Liver (tissue), 8 donors: ENCODE measurements at regions not wholly inside any gene's neighbourhood (a gene's known extent, or its start where the extent isn't known, plus 50 kb on each side); places are given as distances from the start of the nearest gene placed in this dataset.

ENCODE experiments used
- DNase-seq: peaks from one replicate; pipeline ENCODE4 v3.0.0-alpha.2; 2017; ENCODE audit warnings: low spot score
- H3K27ac ChIP-seq, 2 donors: one replicate each; pipeline ENCODE4 v1.7.0; 2013; ENCODE audit warnings: inconsistent platforms in 2 of 2, low read length in 2 of 2, control low read depth in 1 of 2, low read depth in 1 of 2, mild to moderate bottlenecking in 1 of 2
- H3K27me3 ChIP-seq, 4 donors: one replicate each; pipeline versions ENCODE4 v1.6.1 to v1.7.0; 2013; ENCODE audit warnings: low read length in 3 of 4, inconsistent platforms in 1 of 4, mild to moderate bottlenecking in 1 of 4, moderate library complexity in 1 of 4; ENCODE audit not compliant: control insufficient read depth in 4 of 4, insufficient read depth in 4 of 4
- H3K36me3 ChIP-seq, 4 donors: one replicate each; pipeline versions ENCODE4 v1.6.1 to v1.7.0; 2013; ENCODE audit warnings: low read length in 3 of 4, mild to moderate bottlenecking in 3 of 4, low read depth in 1 of 4, moderate library complexity in 1 of 4; ENCODE audit not compliant: control insufficient read depth in 4 of 4, insufficient read depth in 3 of 4
- H3K4me1 ChIP-seq, 4 donors: one replicate each; pipeline versions ENCODE4 v1.6.1 to v1.7.0; 2013; ENCODE audit warnings: low read length in 3 of 4, mild to moderate bottlenecking in 3 of 4, moderate library complexity in 1 of 4; ENCODE audit not compliant: control insufficient read depth in 4 of 4, insufficient read depth in 4 of 4
- H3K4me3 ChIP-seq, 3 donors: one replicate each; pipeline versions ENCODE4 v1.6.1 to v1.7.0; 2013; ENCODE audit warnings: low read length in 3 of 3, control low read depth in 1 of 3, low read depth in 1 of 3, mild to moderate bottlenecking in 1 of 3
- H3K9ac ChIP-seq, 2 donors: one replicate each; pipeline ENCODE4 v1.7.0; 2013; ENCODE audit warnings: low read length in 2 of 2, mild to moderate bottlenecking in 2 of 2, moderate library complexity in 2 of 2, control low read depth in 1 of 2, low read depth in 1 of 2
- H3K9me3 ChIP-seq, 4 donors: one replicate each; pipeline versions ENCODE4 v1.6.1 to v1.7.0; 2013; ENCODE audit warnings: low read length in 3 of 4; ENCODE audit not compliant: control insufficient read depth in 4 of 4
- EGR1 ChIP-seq, 2 donors: IDR thresholded peaks; 2 replicates each; pipeline ENCODE4 v1.6.1; 2016 to 2018; ENCODE audit warnings: antibody characterized with exemption in 2 of 2, low read depth in 2 of 2
- FOXA1 ChIP-seq: IDR thresholded peaks from 2 replicates; pipeline ENCODE4 v1.6.1; 2016; ENCODE audit warnings: antibody characterized with exemption
- FOXA2 ChIP-seq: IDR thresholded peaks from 2 replicates; pipeline ENCODE4 v1.6.1; 2016; ENCODE audit warnings: antibody characterized with exemption
- GABPA ChIP-seq, 2 donors: IDR thresholded peaks in 1 of 2; conservative IDR thresholded peaks in 1 of 2; 2 replicates each; pipeline ENCODE4 v1.6.1; 2016; ENCODE audit warnings: antibody characterized with exemption in 2 of 2, mild to moderate bottlenecking in 1 of 2, moderate library complexity in 1 of 2
- HNF4A ChIP-seq, 2 donors: conservative IDR thresholded peaks; 2 replicates each; pipeline ENCODE4 v1.6.1; 2016; ENCODE audit warnings: antibody characterized with exemption in 2 of 2, mild to moderate bottlenecking in 2 of 2
- HNF4G ChIP-seq: IDR thresholded peaks from 2 replicates; pipeline ENCODE4 v1.6.1; 2016; ENCODE audit warnings: antibody characterized with exemption
- JUND ChIP-seq, 2 donors: IDR thresholded peaks; 2 replicates each; pipeline ENCODE4 v1.6.1; 2016; ENCODE audit warnings: antibody characterized with exemption in 2 of 2
- NR2F2 ChIP-seq: IDR thresholded peaks from 2 replicates; pipeline ENCODE4 v1.6.1; 2016; ENCODE audit warnings: antibody characterized with exemption
- RAD21 ChIP-seq, 2 donors: IDR thresholded peaks; 2 replicates each; pipeline ENCODE4 v1.6.1; 2016; ENCODE audit warnings: antibody characterized with exemption in 2 of 2, mild to moderate bottlenecking in 2 of 2
- RXRA ChIP-seq, 2 donors: IDR thresholded peaks; 2 replicates each; pipeline ENCODE4 v1.6.1; 2017 to 2018; ENCODE audit warnings: antibody characterized with exemption in 2 of 2, mild to moderate bottlenecking in 1 of 2
- SP1 ChIP-seq: IDR thresholded peaks from 2 replicates; pipeline ENCODE4 v1.6.1; 2018; ENCODE audit warnings: antibody characterized with exemption, mild to moderate bottlenecking
- TAF1 ChIP-seq: conservative IDR thresholded peaks from 2 replicates; pipeline ENCODE4 v1.6.1; 2016; ENCODE audit warnings: antibody characterized with exemption, mild to moderate bottlenecking
- YY1 ChIP-seq: IDR thresholded peaks from 2 replicates; pipeline ENCODE4 v1.6.1; 2016; ENCODE audit warnings: antibody characterized with exemption, mild to moderate bottlenecking
- WGBS: extraction: QIAGEN DNeasy Blood & Tissue Kit; methylation state at CpG from one replicate; pipeline ENCODE4 v1.1.7; 2013; 5-methylcytosine and 5-hydroxymethylcytosine counted together
- TF ChIP-seq, protein P1 (sequence below): fragments of 150-350 bp; IDR thresholded peaks from 2 replicates; pipeline ENCODE4 v1.5.1; 2017; ENCODE audit warnings: improper control_type of control experiment, low read depth, low read length; ENCODE audit not compliant: missing input control
- TF ChIP-seq, protein P2 (sequence below): IDR thresholded peaks from 2 replicates; pipeline ENCODE4 v1.6.1; 2016; ENCODE audit warnings: antibody characterized with exemption, mild to moderate bottlenecking
- TF ChIP-seq, protein P3 (sequence below): IDR thresholded peaks from 2 replicates; pipeline ENCODE4 v1.6.1; 2016; ENCODE audit warnings: antibody characterized with exemption
- TF ChIP-seq, protein P4 (sequence below): IDR thresholded peaks from 2 replicates; pipeline ENCODE4 v1.6.1; 2016; ENCODE audit warnings: antibody characterized with exemption
- TF ChIP-seq, protein P5 (sequence below): IDR thresholded peaks from 2 replicates; pipeline ENCODE4 v1.6.1; 2016; ENCODE audit warnings: antibody characterized with exemption
- donor health status: healthy.
- donor health status: healthy.
- donor health status: healthy.
- donor health status: healthy.
- donor health status: healthy.

DNA sequence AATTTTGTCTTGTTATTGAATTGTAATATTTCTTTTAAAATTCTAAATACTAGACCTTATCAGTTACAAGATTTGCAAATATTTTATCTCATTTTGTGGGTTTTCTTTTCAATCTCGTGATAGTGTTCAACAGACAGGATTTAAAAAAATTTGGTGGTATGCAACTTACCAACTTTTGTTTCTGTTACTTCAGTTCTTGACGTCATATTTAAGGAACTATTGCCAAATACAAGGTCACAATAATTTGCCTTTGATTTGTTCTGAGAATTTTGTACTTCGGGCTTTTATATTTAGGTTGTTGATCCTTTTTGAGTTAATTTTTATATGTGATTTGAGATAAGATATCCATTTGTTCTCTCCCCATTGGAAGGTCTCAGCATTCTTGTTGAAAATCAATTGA lies 876.6 kb downstream of the DCDC2C start:
- TF ChIP-seq YY1 (no peak), FOXA1 (no peak), EGR1 (IDR thresholded peaks at IDR 0.05; ENCODE audit: low read depth in 2 of 2) (no peak), TAF1 (no peak), HNF4G (no peak), RAD21 (IDR thresholded peaks at IDR 0.05) (no peak), GABPA (IDR thresholded peaks at IDR 0.05 in 1 of 2, conservative IDR thresholded peaks at IDR 0.05 in 1 of 2) (no peak), SP1 (no peak), NR2F2 (no peak), RXRA (IDR thresholded peaks at IDR 0.05) (no peak)
- TF ChIP-seq, protein P1, sequence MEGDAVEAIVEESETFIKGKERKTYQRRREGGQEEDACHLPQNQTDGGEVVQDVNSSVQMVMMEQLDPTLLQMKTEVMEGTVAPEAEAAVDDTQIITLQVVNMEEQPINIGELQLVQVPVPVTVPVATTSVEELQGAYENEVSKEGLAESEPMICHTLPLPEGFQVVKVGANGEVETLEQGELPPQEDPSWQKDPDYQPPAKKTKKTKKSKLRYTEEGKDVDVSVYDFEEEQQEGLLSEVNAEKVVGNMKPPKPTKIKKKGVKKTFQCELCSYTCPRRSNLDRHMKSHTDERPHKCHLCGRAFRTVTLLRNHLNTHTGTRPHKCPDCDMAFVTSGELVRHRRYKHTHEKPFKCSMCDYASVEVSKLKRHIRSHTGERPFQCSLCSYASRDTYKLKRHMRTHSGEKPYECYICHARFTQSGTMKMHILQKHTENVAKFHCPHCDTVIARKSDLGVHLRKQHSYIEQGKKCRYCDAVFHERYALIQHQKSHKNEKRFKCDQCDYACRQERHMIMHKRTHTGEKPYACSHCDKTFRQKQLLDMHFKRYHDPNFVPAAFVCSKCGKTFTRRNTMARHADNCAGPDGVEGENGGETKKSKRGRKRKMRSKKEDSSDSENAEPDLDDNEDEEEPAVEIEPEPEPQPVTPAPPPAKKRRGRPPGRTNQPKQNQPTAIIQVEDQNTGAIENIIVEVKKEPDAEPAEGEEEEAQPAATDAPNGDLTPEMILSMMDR: no peak
- TF ChIP-seq, protein P2, sequence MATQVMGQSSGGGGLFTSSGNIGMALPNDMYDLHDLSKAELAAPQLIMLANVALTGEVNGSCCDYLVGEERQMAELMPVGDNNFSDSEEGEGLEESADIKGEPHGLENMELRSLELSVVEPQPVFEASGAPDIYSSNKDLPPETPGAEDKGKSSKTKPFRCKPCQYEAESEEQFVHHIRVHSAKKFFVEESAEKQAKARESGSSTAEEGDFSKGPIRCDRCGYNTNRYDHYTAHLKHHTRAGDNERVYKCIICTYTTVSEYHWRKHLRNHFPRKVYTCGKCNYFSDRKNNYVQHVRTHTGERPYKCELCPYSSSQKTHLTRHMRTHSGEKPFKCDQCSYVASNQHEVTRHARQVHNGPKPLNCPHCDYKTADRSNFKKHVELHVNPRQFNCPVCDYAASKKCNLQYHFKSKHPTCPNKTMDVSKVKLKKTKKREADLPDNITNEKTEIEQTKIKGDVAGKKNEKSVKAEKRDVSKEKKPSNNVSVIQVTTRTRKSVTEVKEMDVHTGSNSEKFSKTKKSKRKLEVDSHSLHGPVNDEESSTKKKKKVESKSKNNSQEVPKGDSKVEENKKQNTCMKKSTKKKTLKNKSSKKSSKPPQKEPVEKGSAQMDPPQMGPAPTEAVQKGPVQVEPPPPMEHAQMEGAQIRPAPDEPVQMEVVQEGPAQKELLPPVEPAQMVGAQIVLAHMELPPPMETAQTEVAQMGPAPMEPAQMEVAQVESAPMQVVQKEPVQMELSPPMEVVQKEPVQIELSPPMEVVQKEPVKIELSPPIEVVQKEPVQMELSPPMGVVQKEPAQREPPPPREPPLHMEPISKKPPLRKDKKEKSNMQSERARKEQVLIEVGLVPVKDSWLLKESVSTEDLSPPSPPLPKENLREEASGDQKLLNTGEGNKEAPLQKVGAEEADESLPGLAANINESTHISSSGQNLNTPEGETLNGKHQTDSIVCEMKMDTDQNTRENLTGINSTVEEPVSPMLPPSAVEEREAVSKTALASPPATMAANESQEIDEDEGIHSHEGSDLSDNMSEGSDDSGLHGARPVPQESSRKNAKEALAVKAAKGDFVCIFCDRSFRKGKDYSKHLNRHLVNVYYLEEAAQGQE: no peak
- WGBS: 57% methylated on average over 3 of the region's 3 CpGs

DNA sequence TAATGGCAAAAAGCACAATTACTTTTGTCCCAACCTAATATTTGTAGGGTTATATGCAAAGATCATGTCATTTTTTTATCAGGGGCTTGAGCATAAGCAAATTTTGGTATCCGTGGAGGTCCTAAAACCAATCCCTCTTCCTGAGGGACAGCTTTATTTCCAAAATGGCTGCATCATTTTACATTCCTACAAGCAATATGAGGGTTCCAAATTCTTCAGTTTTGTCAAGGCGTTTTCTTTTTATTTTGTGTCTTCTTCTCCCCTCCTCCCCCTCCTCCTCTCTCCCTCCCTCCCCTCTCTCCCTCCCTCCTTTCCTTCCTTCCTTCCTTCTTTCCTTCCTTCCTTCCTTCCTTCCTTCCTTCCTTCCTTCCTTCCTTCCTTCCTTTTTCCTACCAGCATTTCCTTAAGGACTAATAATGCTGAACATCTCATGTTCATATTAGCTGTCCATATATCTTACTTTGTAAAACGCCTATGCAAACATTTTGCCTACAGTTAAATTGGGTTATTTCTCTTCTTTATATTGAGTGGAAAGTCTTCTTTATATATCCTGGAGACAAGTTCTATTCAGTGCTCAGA lies 881.8 kb downstream of the DCDC2C start:
- DNase-seq: no peak
- 61% methylated on average over 3 of the region's 3 CpGs for WGBS
- H3K9ac ChIP-seq: no peak overlapping the region
- TF ChIP-seq, protein P3, sequence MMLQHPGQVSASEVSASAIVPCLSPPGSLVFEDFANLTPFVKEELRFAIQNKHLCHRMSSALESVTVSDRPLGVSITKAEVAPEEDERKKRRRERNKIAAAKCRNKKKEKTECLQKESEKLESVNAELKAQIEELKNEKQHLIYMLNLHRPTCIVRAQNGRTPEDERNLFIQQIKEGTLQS: no peak
- TF ChIP-seq TAF1 (no peak), SP1 (no peak), HNF4A (conservative IDR thresholded peaks at IDR 0.05) (no peak), JUND (IDR thresholded peaks at IDR 0.05) (no peak), FOXA1 (no peak), HNF4G (no peak), FOXA2 (no peak), EGR1 (IDR thresholded peaks at IDR 0.05; ENCODE audit: low read depth in 2 of 2) (no peak), YY1 (no peak), RXRA (IDR thresholded peaks at IDR 0.05) (no peak), RAD21 (IDR thresholded peaks at IDR 0.05) (no peak)
- TF ChIP-seq, protein P2: no peak
- TF ChIP-seq, protein P4, sequence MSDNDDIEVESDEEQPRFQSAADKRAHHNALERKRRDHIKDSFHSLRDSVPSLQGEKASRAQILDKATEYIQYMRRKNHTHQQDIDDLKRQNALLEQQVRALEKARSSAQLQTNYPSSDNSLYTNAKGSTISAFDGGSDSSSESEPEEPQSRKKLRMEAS: no peak
- TF ChIP-seq, protein P1: no peak
- TF ChIP-seq, protein P5, sequence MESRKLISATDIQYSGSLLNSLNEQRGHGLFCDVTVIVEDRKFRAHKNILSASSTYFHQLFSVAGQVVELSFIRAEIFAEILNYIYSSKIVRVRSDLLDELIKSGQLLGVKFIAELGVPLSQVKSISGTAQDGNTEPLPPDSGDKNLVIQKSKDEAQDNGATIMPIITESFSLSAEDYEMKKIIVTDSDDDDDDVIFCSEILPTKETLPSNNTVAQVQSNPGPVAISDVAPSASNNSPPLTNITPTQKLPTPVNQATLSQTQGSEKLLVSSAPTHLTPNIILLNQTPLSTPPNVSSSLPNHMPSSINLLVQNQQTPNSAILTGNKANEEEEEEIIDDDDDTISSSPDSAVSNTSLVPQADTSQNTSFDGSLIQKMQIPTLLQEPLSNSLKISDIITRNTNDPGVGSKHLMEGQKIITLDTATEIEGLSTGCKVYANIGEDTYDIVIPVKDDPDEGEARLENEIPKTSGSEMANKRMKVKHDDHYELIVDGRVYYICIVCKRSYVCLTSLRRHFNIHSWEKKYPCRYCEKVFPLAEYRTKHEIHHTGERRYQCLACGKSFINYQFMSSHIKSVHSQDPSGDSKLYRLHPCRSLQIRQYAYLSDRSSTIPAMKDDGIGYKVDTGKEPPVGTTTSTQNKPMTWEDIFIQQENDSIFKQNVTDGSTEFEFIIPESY: no peak

More for the DNA sequence above, 876.6 kb downstream of the DCDC2C start:
- Histone ChIP-seq H3K9ac (no peak overlapping the region), H3K36me3 (no peaks in the 10 kb centered on the region), H3K27me3 (no peaks in the 10 kb centered on the region), H3K4me3 (no peak overlapping the region), H3K27ac (no peak overlapping the region), H3K9me3 (peaks cover 0 to 5% (median 0%) of the 10 kb centered on the region in 4 donors), H3K4me1 (no peaks in the 10 kb centered on the region)
- DNase-seq: no peak

More for the DNA sequence above, 881.8 kb downstream of the DCDC2C start:
- Histone ChIP-seq H3K4me3 (no peak overlapping the region), H3K27ac (no peak overlapping the region), H3K4me1 (no peaks in the 10 kb centered on the region), H3K36me3 (no peaks in the 10 kb centered on the region), H3K27me3 (no peaks in the 10 kb centered on the region), H3K9me3 (no peaks in the 10 kb centered on the region)
